Epithelial cell of esophagus (primary cell): ENCODE measurements at regions not wholly inside any gene's neighbourhood (a gene's known extent, or its start where the extent isn't known, plus 50 kb on each side); places are given as distances from the start of the nearest gene placed in this dataset.

Source experiments
- DNase-seq: peaks from one replicate; pipeline ENCODE4 v3.0.0; 2010; ENCODE audit warnings: low read depth
- H3K4me3 ChIP-seq: 2 replicates; pipeline ENCODE4 v1.5.1; 2011; ENCODE audit warnings: mild to moderate bottlenecking, low read length, control low read depth
- CTCF ChIP-seq: IDR thresholded peaks from 2 replicates; pipeline ENCODE4 v1.5.1; 2011; ENCODE audit warnings: low read depth, mild to moderate bottlenecking, low read length, control low read depth, inconsistent platforms; ENCODE audit not compliant: insufficient read depth; ENCODE audit errors: missing control alignments

- no peak overlapping the region for H3K4me3 ChIP-seq
- DNase-seq, result no peak
- TF ChIP-seq CTCF, result no peak
Measured at GRCh38 chr1:218904416-218904815, 269.3 kb upstream of the LYPLAL1 start.

DNA sequence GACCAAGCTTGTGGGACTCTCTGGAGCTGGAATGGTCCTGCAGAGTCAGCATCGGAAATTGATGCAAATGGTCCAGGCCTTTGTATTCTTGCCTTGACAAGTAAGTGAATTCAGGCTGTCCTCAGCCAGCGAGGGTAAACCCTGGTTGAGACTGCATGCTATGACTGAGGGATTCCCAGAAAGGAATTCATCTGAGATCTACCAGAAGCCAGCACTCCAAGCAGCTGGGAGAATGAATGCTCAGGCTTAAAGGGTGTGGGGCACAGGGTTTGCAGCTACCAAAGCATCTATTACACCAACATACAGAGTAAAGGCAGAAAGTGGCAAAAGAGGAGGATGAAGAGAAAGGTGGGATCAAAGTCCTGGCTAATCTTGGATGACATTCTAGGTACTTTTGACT, 257.0 kb upstream of the LYPLAL1 start:
- H3K4me3 ChIP-seq, result no peak overlapping the region
- no peak for DNase-seq
- TF ChIP-seq CTCF, result no peak

GRCh38 chr1:218917656-218918055, 256.0 kb upstream of the LYPLAL1 start:
- TF ChIP-seq CTCF, result no peak
- no peak overlapping the region for H3K4me3 ChIP-seq
- no peak for DNase-seq

DNA sequence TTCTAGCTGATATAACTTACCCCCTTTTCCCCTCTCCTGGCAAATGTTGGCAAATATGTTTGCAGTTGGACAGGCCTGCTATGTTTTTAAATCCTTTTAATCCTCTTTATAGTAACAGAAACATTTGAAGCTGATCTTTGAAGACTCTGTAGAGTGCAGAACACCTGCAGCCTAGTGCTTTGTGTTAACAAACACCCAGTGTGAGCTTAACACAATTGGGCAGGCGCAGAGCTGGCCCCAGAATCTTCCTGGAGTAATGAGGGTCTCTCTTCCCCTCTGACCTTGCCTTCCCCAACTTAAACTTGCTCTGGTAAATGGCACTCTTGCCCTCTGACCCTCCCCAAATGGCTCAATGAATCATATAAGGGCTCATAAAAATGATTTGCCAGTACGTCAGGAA, 247.9 kb upstream of the LYPLAL1 start:
- TF ChIP-seq CTCF, result no peak
- no peak overlapping the region for H3K4me3 ChIP-seq
- no peak for DNase-seq

DNA sequence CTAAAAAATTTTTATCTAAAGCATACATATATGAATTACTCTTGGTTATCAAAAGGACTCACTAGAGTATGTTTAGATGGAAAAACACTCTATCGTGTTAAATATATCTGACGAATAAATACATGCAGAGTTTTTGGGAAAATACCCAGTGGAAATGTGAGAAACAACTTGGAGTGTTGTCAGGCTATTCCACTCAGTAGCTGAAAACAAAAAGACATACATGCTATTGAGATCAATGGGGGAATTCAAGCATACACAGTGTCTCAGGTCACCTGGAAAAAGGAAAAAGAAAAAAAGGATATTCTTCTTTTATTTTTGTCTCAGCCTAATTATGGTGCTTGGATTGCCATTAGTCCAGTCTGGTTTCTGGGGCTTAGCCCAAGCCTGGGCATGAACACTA, 247.0 kb upstream of the LYPLAL1 start:
- H3K4me3 ChIP-seq, result no peak overlapping the region
- no peak for TF ChIP-seq CTCF
- no peak for DNase-seq

DNA sequence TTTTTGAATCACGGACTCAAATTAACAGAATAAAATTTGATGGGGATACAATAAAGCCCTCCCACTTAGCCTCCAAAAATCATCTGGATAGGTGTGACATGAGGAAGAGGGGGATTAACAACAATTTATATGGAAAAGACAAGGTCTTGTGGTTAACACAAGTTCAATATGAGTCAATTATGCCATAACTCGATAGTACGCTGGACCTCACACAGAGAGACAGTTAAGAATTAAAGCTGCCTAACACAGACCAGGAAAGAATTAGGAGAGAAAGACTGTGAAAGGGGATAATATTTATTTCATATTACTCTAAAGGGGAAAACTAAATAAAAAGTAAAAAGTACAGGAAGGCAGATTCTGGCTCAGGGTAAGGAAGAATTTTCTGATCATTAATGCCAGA, 243.7 kb upstream of the LYPLAL1 start:
- no peak for DNase-seq
- no peak overlapping the region for H3K4me3 ChIP-seq
- no peak for TF ChIP-seq CTCF

DNA sequence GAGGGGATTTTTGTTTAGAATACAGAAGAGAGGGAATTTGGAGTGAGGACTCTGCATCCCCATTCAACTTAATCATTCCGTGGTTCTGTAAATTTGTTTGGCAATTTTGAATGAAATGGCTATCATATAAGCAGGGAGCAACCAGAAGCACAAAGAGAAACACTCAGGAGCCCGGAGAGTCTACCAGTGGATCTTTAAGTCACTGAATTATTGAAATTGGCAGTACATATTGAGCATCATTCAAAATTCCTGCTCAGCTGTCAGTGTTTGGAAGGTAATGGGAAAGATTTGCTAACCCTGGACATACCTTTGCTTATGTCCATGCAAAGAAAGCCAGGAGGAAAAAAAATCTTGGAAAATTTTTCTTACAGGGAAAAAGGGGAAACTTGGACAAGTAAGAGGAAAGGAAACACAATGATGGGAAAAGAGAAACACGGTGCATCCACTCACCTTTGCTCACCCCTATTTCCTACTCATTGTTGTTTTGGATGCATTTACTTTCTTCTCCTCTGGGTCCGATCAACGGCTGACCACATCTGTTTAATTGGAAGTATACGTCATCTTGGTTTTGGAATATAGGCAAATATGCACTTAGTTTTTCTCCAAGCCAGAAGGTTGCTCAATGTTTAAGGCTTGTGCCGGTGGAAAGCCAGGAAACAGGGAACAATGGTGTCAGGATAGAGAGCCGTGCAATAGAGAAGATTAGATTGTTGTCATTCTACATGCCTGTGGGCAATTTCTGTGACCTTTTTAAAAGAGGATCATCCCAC, 243.0 kb upstream of the LYPLAL1 start:
- DNase-seq, result peak; percentile 3
- no peak overlapping the region for H3K4me3 ChIP-seq
- TF ChIP-seq CTCF, result no peak
